ENCODE measurements at regions not wholly inside any gene's neighbourhood (a gene's known extent, or its start where the extent isn't known, plus 50 kb on each side); places are given as distances from the start of the nearest gene placed in this dataset.

- Histone ChIP-seq H3K4me1 (ENCODE audit: control insufficient read depth in 2 of 2, insufficient read depth in 2 of 2, low read length in 2 of 2) (no peaks in the 10 kb centered on the region), H3K4me3 (ENCODE audit: low read length in 2 of 2) (no peak overlapping the region), H3K9ac (ENCODE audit: low read depth in 1 of 2, low read length in 2 of 2) (no peak overlapping the region), H3K27me3 (ENCODE audit: control insufficient read depth in 2 of 2, insufficient read depth in 2 of 2, low read length in 2 of 2) (no peaks in the 10 kb centered on the region), H3K27ac (ENCODE audit: low read depth in 2 of 2, low read length in 2 of 2) (no peak overlapping the region), H3K36me3 (ENCODE audit: control insufficient read depth in 2 of 2, insufficient read depth in 2 of 2, low read length in 2 of 2) (no peaks in the 10 kb centered on the region), H3K9me3 (ENCODE audit: control insufficient read depth in 2 of 2, low read length in 2 of 2) (no peaks in the 10 kb centered on the region)
Observed at GRCh38 chr15:70418943-70419342, 321.2 kb upstream of the TLE3 start.

GRCh38 chr15:70417535-70417934 lies 319.8 kb upstream of the TLE3 start:
- Histone ChIP-seq H3K36me3 (ENCODE audit: control insufficient read depth in 2 of 2, insufficient read depth in 2 of 2, low read length in 2 of 2) (no peaks in the 10 kb centered on the region), H3K4me1 (ENCODE audit: control insufficient read depth in 2 of 2, insufficient read depth in 2 of 2, low read length in 2 of 2) (peaks cover 0 to 3% of the 10 kb centered on the region in 2 donors), H3K4me3 (ENCODE audit: low read length in 2 of 2) (no peak overlapping the region), H3K27ac (ENCODE audit: low read depth in 2 of 2, low read length in 2 of 2) (no peak overlapping the region), H3K9ac (ENCODE audit: low read depth in 1 of 2, low read length in 2 of 2) (no peak overlapping the region), H3K27me3 (ENCODE audit: control insufficient read depth in 2 of 2, insufficient read depth in 2 of 2, low read length in 2 of 2) (no peaks in the 10 kb centered on the region), H3K9me3 (ENCODE audit: control insufficient read depth in 2 of 2, low read length in 2 of 2) (no peaks in the 10 kb centered on the region)

- H3K9ac ChIP-seq (ENCODE audit: low read depth in 1 of 2, low read length in 2 of 2), result no peak overlapping the region
- no peaks in the 10 kb centered on the region for H3K27me3 ChIP-seq (ENCODE audit: control insufficient read depth in 2 of 2, insufficient read depth in 2 of 2, low read length in 2 of 2)
- H3K4me1 ChIP-seq (ENCODE audit: control insufficient read depth in 2 of 2, insufficient read depth in 2 of 2, low read length in 2 of 2), result peaks cover 0 to 3% of the 10 kb centered on the region in 2 donors
- H3K9me3 ChIP-seq (ENCODE audit: control insufficient read depth in 2 of 2, low read length in 2 of 2), result no peaks in the 10 kb centered on the region
- no peaks in the 10 kb centered on the region for H3K36me3 ChIP-seq (ENCODE audit: control insufficient read depth in 2 of 2, insufficient read depth in 2 of 2, low read length in 2 of 2)
- no peak overlapping the region for H3K4me3 ChIP-seq (ENCODE audit: low read length in 2 of 2)
- no peak overlapping the region for H3K27ac ChIP-seq (ENCODE audit: low read depth in 2 of 2, low read length in 2 of 2)
Observed at GRCh38 chr15:70416829-70417228, 319.1 kb upstream of the TLE3 start.

GRCh38 chr15:70415398-70415797 lies 317.7 kb upstream of the TLE3 start:
- no peaks in the 10 kb centered on the region for H3K9me3 ChIP-seq (ENCODE audit: control insufficient read depth in 2 of 2, low read length in 2 of 2)
- H3K27me3 ChIP-seq (ENCODE audit: control insufficient read depth in 2 of 2, insufficient read depth in 2 of 2, low read length in 2 of 2), result no peaks in the 10 kb centered on the region
- no peak overlapping the region for H3K27ac ChIP-seq (ENCODE audit: low read depth in 2 of 2, low read length in 2 of 2)
- H3K9ac ChIP-seq (ENCODE audit: low read depth in 1 of 2, low read length in 2 of 2), result no peak overlapping the region
- no peak overlapping the region for H3K4me3 ChIP-seq (ENCODE audit: low read length in 2 of 2)
- peaks cover 0 to 3% of the 10 kb centered on the region in 2 donors for H3K4me1 ChIP-seq (ENCODE audit: control insufficient read depth in 2 of 2, insufficient read depth in 2 of 2, low read length in 2 of 2)
- no peaks in the 10 kb centered on the region for H3K36me3 ChIP-seq (ENCODE audit: control insufficient read depth in 2 of 2, insufficient read depth in 2 of 2, low read length in 2 of 2)

- H3K4me1 ChIP-seq (ENCODE audit: control insufficient read depth in 2 of 2, insufficient read depth in 2 of 2, low read length in 2 of 2), result peaks cover 0 to 3% of the 10 kb centered on the region in 2 donors
- no peaks in the 10 kb centered on the region for H3K27me3 ChIP-seq (ENCODE audit: control insufficient read depth in 2 of 2, insufficient read depth in 2 of 2, low read length in 2 of 2)
- H3K9ac ChIP-seq (ENCODE audit: low read depth in 1 of 2, low read length in 2 of 2), result no peak overlapping the region
- H3K36me3 ChIP-seq (ENCODE audit: control insufficient read depth in 2 of 2, insufficient read depth in 2 of 2, low read length in 2 of 2), result no peaks in the 10 kb centered on the region
- H3K9me3 ChIP-seq (ENCODE audit: control insufficient read depth in 2 of 2, low read length in 2 of 2), result no peaks in the 10 kb centered on the region
- H3K4me3 ChIP-seq (ENCODE audit: low read length in 2 of 2), result no peak overlapping the region
- no peak overlapping the region for H3K27ac ChIP-seq (ENCODE audit: low read depth in 2 of 2, low read length in 2 of 2)
Observed at GRCh38 chr15:70414626-70415025, 316.9 kb upstream of the TLE3 start.

GRCh38 chr15:70412794-70413193 lies 315.1 kb upstream of the TLE3 start:
- peaks cover 0 to 3% of the 10 kb centered on the region in 2 donors for H3K4me1 ChIP-seq (ENCODE audit: control insufficient read depth in 2 of 2, insufficient read depth in 2 of 2, low read length in 2 of 2)
- no peaks in the 10 kb centered on the region for H3K9me3 ChIP-seq (ENCODE audit: control insufficient read depth in 2 of 2, low read length in 2 of 2)
- no peak overlapping the region for H3K9ac ChIP-seq (ENCODE audit: low read depth in 1 of 2, low read length in 2 of 2)
- H3K4me3 ChIP-seq (ENCODE audit: low read length in 2 of 2), result no peak overlapping the region
- H3K36me3 ChIP-seq (ENCODE audit: control insufficient read depth in 2 of 2, insufficient read depth in 2 of 2, low read length in 2 of 2), result no peaks in the 10 kb centered on the region
- no peaks in the 10 kb centered on the region for H3K27me3 ChIP-seq (ENCODE audit: control insufficient read depth in 2 of 2, insufficient read depth in 2 of 2, low read length in 2 of 2)
- H3K27ac ChIP-seq (ENCODE audit: low read depth in 2 of 2, low read length in 2 of 2), result no peak overlapping the region

GRCh38 chr15:70411143-70411863 lies 313.6 kb upstream of the TLE3 start:
- no peaks in the 10 kb centered on the region for H3K27me3 ChIP-seq (ENCODE audit: control insufficient read depth in 2 of 2, insufficient read depth in 2 of 2, low read length in 2 of 2)
- no peak overlapping the region for H3K4me3 ChIP-seq (ENCODE audit: low read length in 2 of 2)
- H3K27ac ChIP-seq (ENCODE audit: low read depth in 2 of 2, low read length in 2 of 2), result no peak overlapping the region
- H3K9me3 ChIP-seq (ENCODE audit: control insufficient read depth in 2 of 2, low read length in 2 of 2), result no peaks in the 10 kb centered on the region
- no peak overlapping the region for H3K9ac ChIP-seq (ENCODE audit: low read depth in 1 of 2, low read length in 2 of 2)
- H3K36me3 ChIP-seq (ENCODE audit: control insufficient read depth in 2 of 2, insufficient read depth in 2 of 2, low read length in 2 of 2), result no peaks in the 10 kb centered on the region
- H3K4me1 ChIP-seq (ENCODE audit: control insufficient read depth in 2 of 2, insufficient read depth in 2 of 2, low read length in 2 of 2), result peaks cover 0 to 3% of the 10 kb centered on the region in 2 donors

GRCh38 chr15:70410371-70410985 lies 312.8 kb upstream of the TLE3 start:
- no peak overlapping the region for H3K9ac ChIP-seq (ENCODE audit: low read depth in 1 of 2, low read length in 2 of 2)
- no peak overlapping the region for H3K4me3 ChIP-seq (ENCODE audit: low read length in 2 of 2)
- no peaks in the 10 kb centered on the region for H3K27me3 ChIP-seq (ENCODE audit: control insufficient read depth in 2 of 2, insufficient read depth in 2 of 2, low read length in 2 of 2)
- H3K9me3 ChIP-seq (ENCODE audit: control insufficient read depth in 2 of 2, low read length in 2 of 2), result no peaks in the 10 kb centered on the region
- peaks cover 0 to 3% of the 10 kb centered on the region in 2 donors for H3K4me1 ChIP-seq (ENCODE audit: control insufficient read depth in 2 of 2, insufficient read depth in 2 of 2, low read length in 2 of 2)
- no peak overlapping the region for H3K27ac ChIP-seq (ENCODE audit: low read depth in 2 of 2, low read length in 2 of 2)
- no peaks in the 10 kb centered on the region for H3K36me3 ChIP-seq (ENCODE audit: control insufficient read depth in 2 of 2, insufficient read depth in 2 of 2, low read length in 2 of 2)

GRCh38 chr15:70409388-70409787 lies 311.7 kb upstream of the TLE3 start:
- H3K9ac ChIP-seq (ENCODE audit: low read depth in 1 of 2, low read length in 2 of 2), result no peak overlapping the region
- no peak overlapping the region for H3K4me3 ChIP-seq (ENCODE audit: low read length in 2 of 2)
- H3K36me3 ChIP-seq (ENCODE audit: control insufficient read depth in 2 of 2, insufficient read depth in 2 of 2, low read length in 2 of 2), result no peaks in the 10 kb centered on the region
- H3K4me1 ChIP-seq (ENCODE audit: control insufficient read depth in 2 of 2, insufficient read depth in 2 of 2, low read length in 2 of 2), result peaks cover 0 to 3% of the 10 kb centered on the region in 2 donors
- H3K27ac ChIP-seq (ENCODE audit: low read depth in 2 of 2, low read length in 2 of 2), result no peak overlapping the region
- H3K9me3 ChIP-seq (ENCODE audit: control insufficient read depth in 2 of 2, low read length in 2 of 2), result no peaks in the 10 kb centered on the region
- H3K27me3 ChIP-seq (ENCODE audit: control insufficient read depth in 2 of 2, insufficient read depth in 2 of 2, low read length in 2 of 2), result no peaks in the 10 kb centered on the region

GRCh38 chr15:70407955-70408354 lies 310.2 kb upstream of the TLE3 start:
- no peaks in the 10 kb centered on the region for H3K36me3 ChIP-seq (ENCODE audit: control insufficient read depth in 2 of 2, insufficient read depth in 2 of 2, low read length in 2 of 2)
- H3K27me3 ChIP-seq (ENCODE audit: control insufficient read depth in 2 of 2, insufficient read depth in 2 of 2, low read length in 2 of 2), result no peaks in the 10 kb centered on the region
- no peak overlapping the region for H3K27ac ChIP-seq (ENCODE audit: low read depth in 2 of 2, low read length in 2 of 2)
- H3K9ac ChIP-seq (ENCODE audit: low read depth in 1 of 2, low read length in 2 of 2), result no peak overlapping the region
- H3K4me1 ChIP-seq (ENCODE audit: control insufficient read depth in 2 of 2, insufficient read depth in 2 of 2, low read length in 2 of 2), result peaks cover 0 to 1% of the 10 kb centered on the region in 2 donors
- no peaks in the 10 kb centered on the region for H3K9me3 ChIP-seq (ENCODE audit: control insufficient read depth in 2 of 2, low read length in 2 of 2)
- no peak overlapping the region for H3K4me3 ChIP-seq (ENCODE audit: low read length in 2 of 2)

Measured in mucosa of rectum (tissue), 2 donors.